RWPE1 (cell line): ENCODE measurements at regions not wholly inside any gene's neighbourhood (a gene's known extent, or its start where the extent isn't known, plus 50 kb on each side); places are given as distances from the start of the nearest gene placed in this dataset.

Experiments used
- CTCF ChIA-PET: fragments of 350-600 bp; sonication (Branson Sonifier 250); formaldehyde crosslinking; extraction: SDS; loops from one replicate; lab custom pipeline; 2021; lab: Yijun Ruan, JAX
- POLR2A ChIA-PET: fragments of 400-600 bp; formaldehyde crosslinking; extraction: SDS; loops from one replicate; lab custom pipeline; 2020; ENCODE audit warnings: antibody characterized with exemption; ENCODE audit not compliant: low non-redundant PET; lab: Yijun Ruan, JAX
- DNase-seq: peaks from one replicate; pipeline ENCODE4 v3.0.0; 2012; ENCODE audit warnings: low spot score
- H3K27ac ChIP-seq: fragments of 450-650 bp; 2 replicates; pipeline ENCODE4 v1.5.1; 2017
- CTCF ChIP-seq: fragments of 450-650 bp; conservative IDR thresholded peaks from 2 replicates; pipeline ENCODE4 v1.5.1; 2017; ENCODE audit warnings: low read depth, mild to moderate bottlenecking

GRCh38 chr22:49618677-49618953, 209.1 kb downstream of the BRD1 start:
- ChIA-PET CTCF (no interaction called here), POLR2A (no interaction called here)
- no peak overlapping the region for H3K27ac ChIP-seq
- no peak for DNase-seq
- TF ChIP-seq CTCF, result no peak

GRCh38 chr22:49617866-49618676, 209.6 kb downstream of the BRD1 start:
- TF ChIP-seq CTCF, result no peak
- DNase-seq, result no peak
- H3K27ac ChIP-seq, result no peak overlapping the region
- ChIA-PET POLR2A (no interaction called here), CTCF (no interaction called here)

- no peak for TF ChIP-seq CTCF
- DNase-seq, result no peak
- CTCF ChIA-PET, result no interaction called here
- POLR2A ChIA-PET, result no interaction called here
- no peak overlapping the region for H3K27ac ChIP-seq
These were observed 210.4 kb downstream of the BRD1 start for GRCh38 chr22:49617264-49617663.

GRCh38 chr22:49616356-49617231, 211.1 kb downstream of the BRD1 start:
- no peak for TF ChIP-seq CTCF
- ChIA-PET POLR2A (no interaction called here), CTCF (no interaction called here)
- no peak overlapping the region for H3K27ac ChIP-seq
- DNase-seq, result no peak

- DNase-seq, result no peak
- POLR2A ChIA-PET, result no interaction called here
- H3K27ac ChIP-seq, result no peak overlapping the region
- CTCF ChIA-PET, result no interaction called here
- TF ChIP-seq CTCF, result no peak
These were observed 212.4 kb downstream of the BRD1 start for GRCh38 chr22:49614966-49615965.
